ENCODE measurements at regions not wholly inside any gene's neighbourhood (a gene's known extent, or its start where the extent isn't known, plus 50 kb on each side); places are given as distances from the start of the nearest gene placed in this dataset.
A peak's percentile ranks its signal among the peaks of the same experiment; 100 is the strongest.

DNA sequence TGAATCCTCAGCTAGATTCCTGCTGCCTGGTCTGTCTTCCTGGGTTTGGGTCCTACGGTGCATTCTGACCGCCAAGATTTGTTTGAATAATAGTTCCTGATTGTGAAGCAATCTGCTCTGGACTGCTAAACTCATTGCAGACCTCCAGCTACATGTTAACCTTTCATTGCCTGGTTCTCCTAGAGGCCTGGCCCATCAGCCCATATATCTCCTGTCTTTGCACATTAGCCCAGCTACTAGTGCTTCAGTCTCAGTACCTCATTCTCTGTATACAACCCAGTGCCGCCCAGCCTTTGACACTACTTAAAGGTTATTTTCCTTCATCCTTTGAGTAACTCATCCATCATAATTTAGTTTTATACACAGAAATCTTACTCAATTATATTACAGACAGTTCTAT, 65.6 kb upstream of the GRIP1 start:
- TF ChIP-seq, protein P1, sequence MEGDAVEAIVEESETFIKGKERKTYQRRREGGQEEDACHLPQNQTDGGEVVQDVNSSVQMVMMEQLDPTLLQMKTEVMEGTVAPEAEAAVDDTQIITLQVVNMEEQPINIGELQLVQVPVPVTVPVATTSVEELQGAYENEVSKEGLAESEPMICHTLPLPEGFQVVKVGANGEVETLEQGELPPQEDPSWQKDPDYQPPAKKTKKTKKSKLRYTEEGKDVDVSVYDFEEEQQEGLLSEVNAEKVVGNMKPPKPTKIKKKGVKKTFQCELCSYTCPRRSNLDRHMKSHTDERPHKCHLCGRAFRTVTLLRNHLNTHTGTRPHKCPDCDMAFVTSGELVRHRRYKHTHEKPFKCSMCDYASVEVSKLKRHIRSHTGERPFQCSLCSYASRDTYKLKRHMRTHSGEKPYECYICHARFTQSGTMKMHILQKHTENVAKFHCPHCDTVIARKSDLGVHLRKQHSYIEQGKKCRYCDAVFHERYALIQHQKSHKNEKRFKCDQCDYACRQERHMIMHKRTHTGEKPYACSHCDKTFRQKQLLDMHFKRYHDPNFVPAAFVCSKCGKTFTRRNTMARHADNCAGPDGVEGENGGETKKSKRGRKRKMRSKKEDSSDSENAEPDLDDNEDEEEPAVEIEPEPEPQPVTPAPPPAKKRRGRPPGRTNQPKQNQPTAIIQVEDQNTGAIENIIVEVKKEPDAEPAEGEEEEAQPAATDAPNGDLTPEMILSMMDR (IDR thresholded peaks at IDR 0.05), result no peak

DNA sequence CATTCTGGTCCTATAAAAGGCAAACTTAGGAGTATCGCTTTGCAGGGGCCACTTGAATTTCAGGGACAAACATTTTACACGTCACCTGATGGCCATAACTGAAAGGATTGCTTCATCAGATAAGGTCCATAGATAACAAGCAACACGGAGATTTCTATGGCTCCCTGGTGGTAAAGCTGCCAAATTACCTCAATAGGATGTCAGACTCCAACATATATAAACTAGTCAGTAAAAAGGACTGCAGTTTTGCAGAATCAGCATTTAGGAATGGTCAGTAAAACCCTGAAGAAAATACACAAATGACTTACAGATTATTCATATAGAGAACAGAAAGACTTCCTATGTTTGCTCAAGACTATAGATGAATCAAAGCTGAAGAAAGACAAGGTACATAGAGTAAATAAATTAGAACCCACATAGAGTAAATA, 66.1 kb upstream of the GRIP1 start:
- peaks cover 3% of the 10 kb centered on the region for H3K9me3 Mint-ChIP-seq
- intact Hi-C loops (cut with DNase I, micrococcal nuclease), result no loop called here
- Histone ChIP-seq H3K36me3 (ENCODE audit: insufficient read depth, low read length) (no peaks in the 10 kb centered on the region), H3K27ac (ENCODE audit: low read depth in 1 of 2, low read length in 2 of 2) (no peak overlapping the region), H3K9me3 (ENCODE audit: control insufficient read depth in 1 of 2, insufficient read depth in 1 of 2, low read length in 2 of 2) (no peaks in the 10 kb centered on the region), H3K4me1 (ENCODE audit: insufficient read depth, low read length) (no peaks in the 10 kb centered on the region), H3K27me3 (ENCODE audit: control insufficient read depth in 1 of 2, insufficient read depth in 2 of 2, low read length in 2 of 2) (peaks cover 0 to under 1% of the 10 kb centered on the region in 2 experiments), H3K4me3 (ENCODE audit: low read length) (no peak overlapping the region)
- ChIA-PET CTCF (no interaction called here), POLR2A (no interaction called here)
- H3K4me3 Mint-ChIP-seq, result no peak overlapping the region
- H3K27me3 Mint-ChIP-seq, result no peaks in the 10 kb centered on the region
- DNase-seq (no peak), ATAC-seq (ENCODE audit: poor library complexity) (no peak)
- TF ChIP-seq, protein P1 (IDR thresholded peaks at IDR 0.05), result no peak
- peaks cover 29% of the 10 kb centered on the region for H3K4me1 Mint-ChIP-seq (ENCODE audit: low read depth)
- no peaks in the 10 kb centered on the region for H3K36me3 Mint-ChIP-seq (ENCODE audit: low read depth)
- no peak overlapping the region for H3K27ac Mint-ChIP-seq

More for the DNA sequence above, 65.6 kb upstream of the GRIP1 start:
- DNase-seq, result no peak
- POLR2A ChIA-PET, result no interaction called here
- Mint-ChIP-seq H3K4me1 (ENCODE audit: low read depth) (peaks cover 29% of the 10 kb centered on the region), H3K9me3 (peaks cover 3% of the 10 kb centered on the region), H3K27me3 (no peaks in the 10 kb centered on the region), H3K4me3 (peak overlapping the region; percentile 12), H3K36me3 (ENCODE audit: low read depth) (no peaks in the 10 kb centered on the region), H3K27ac (no peak overlapping the region)
- no peaks in the 10 kb centered on the region for H3K27me3 ChIP-seq (ENCODE audit: control insufficient read depth in 1 of 2, insufficient read depth in 2 of 2, low read length in 2 of 2)
- H3K9me3 ChIP-seq (ENCODE audit: control insufficient read depth in 1 of 2, insufficient read depth in 1 of 2, low read length in 2 of 2), result no peaks in the 10 kb centered on the region
- H3K36me3 ChIP-seq (ENCODE audit: insufficient read depth, low read length), result no peaks in the 10 kb centered on the region
- H3K27ac ChIP-seq (ENCODE audit: low read depth in 1 of 2, low read length in 2 of 2), result no peak overlapping the region
- CTCF ChIA-PET, result no interaction called here
- no peak for ATAC-seq (ENCODE audit: poor library complexity)
- intact Hi-C loops (cut with DNase I, micrococcal nuclease), result no loop called here
- H3K4me3 ChIP-seq (ENCODE audit: low read length), result no peak overlapping the region
- no peaks in the 10 kb centered on the region for H3K4me1 ChIP-seq (ENCODE audit: insufficient read depth, low read length)

DNA sequence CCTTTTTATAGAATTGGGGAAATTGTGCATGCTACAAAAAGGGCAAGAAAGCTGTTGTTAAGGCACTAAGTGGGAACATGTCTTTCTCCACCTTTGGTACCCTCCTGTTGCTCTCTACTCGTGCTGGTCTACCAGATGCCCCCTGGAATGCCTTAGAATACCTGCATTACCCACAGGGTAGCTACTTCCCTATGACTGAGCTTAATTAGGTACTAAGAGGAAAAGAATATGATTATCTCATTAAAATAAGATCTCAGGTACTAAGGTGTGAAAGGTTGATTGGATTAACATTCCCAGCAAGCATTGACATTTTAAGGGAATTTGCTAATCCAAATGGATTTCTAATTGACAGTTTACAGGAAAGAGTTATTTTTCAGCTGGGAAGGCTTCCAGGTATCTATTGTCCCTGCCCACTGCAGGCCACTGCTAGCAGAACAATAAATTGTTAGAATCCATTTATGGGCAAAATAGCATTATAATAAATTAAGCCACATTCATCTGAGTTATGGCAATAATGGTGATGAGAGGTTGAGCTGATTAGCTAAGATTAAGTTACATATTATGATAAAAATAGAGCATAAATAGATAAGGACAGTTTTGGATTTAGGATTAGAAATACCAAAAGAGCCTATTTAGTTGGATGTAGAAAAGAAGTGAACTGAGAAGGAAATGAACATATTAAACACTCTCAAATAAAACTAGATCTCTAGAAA, 67.8 kb upstream of the GRIP1 start:
- intact Hi-C loops (cut with DNase I, micrococcal nuclease), result no loop called here
- Histone ChIP-seq H3K4me1 (ENCODE audit: insufficient read depth, low read length) (no peaks in the 10 kb centered on the region), H3K9me3 (ENCODE audit: control insufficient read depth in 1 of 2, insufficient read depth in 1 of 2, low read length in 2 of 2) (no peaks in the 10 kb centered on the region), H3K36me3 (ENCODE audit: insufficient read depth, low read length) (no peaks in the 10 kb centered on the region), H3K27ac (ENCODE audit: low read depth in 1 of 2, low read length in 2 of 2) (no peak overlapping the region), H3K27me3 (ENCODE audit: control insufficient read depth in 1 of 2, insufficient read depth in 2 of 2, low read length in 2 of 2) (peaks cover 0 to 4% of the 10 kb centered on the region in 2 experiments), H3K4me3 (ENCODE audit: low read length) (no peak overlapping the region)
- Mint-ChIP-seq H3K9me3 (peaks cover 3% of the 10 kb centered on the region), H3K27ac (no peak overlapping the region), H3K4me3 (no peak overlapping the region), H3K36me3 (ENCODE audit: low read depth) (no peaks in the 10 kb centered on the region), H3K27me3 (peaks cover under 1% of the 10 kb centered on the region), H3K4me1 (ENCODE audit: low read depth) (peaks cover 28% of the 10 kb centered on the region)
- no peak for ATAC-seq (ENCODE audit: poor library complexity)
- TF ChIP-seq, protein P1 (IDR thresholded peaks at IDR 0.05), result no peak
- CTCF ChIA-PET, result interaction anchor here (1.3 kb wide), 1 partner anchor 35 kb away, joined by 3 read pairs; no protein-coding TSS in a partner anchor
- no peak for DNase-seq
- POLR2A ChIA-PET, result interaction anchor here (1.1 kb wide), 1 partner anchor 38 kb away, joined by 3 read pairs; no protein-coding TSS in a partner anchor
